Adrenal gland (tissue), 9 donors: ENCODE measurements at regions not wholly inside any gene's neighbourhood (a gene's known extent, or its start where the extent isn't known, plus 50 kb on each side); places are given as distances from the start of the nearest gene placed in this dataset.
"Not testable (repeated sequence)": the region's sequence is repeated elsewhere in the genome, so short reads cannot be mapped to it uniquely, and the experiment has no call there.

ENCODE experiments used
- DNase-seq, 7 donors: peaks; one replicate each; pipeline ENCODE4 v3.0.0-alpha.2; 2019 to 2020
- H3K27ac ChIP-seq, 5 donors: fragments of 200-600 bp; sonication (generic) in 4 of 5; 1 replicate in 3 of 5; 2 replicates in 2 of 5; pipeline versions ENCODE4 v1.5.1 to v1.8.0; 2016 to 2020; ENCODE audit warnings: mild to moderate bottlenecking in 1 of 5
- H3K27me3 ChIP-seq: fragments of 200-600 bp; 2 replicates; pipeline ENCODE4 v1.8.0; 2021
- H3K36me3 ChIP-seq, 2 donors: fragments of 200-600 bp; replicated peaks in 1 of 2; 1 replicate in 1 of 2; 2 replicates in 1 of 2; pipeline versions ENCODE4 v1.5.1 to v1.8.0; 2018 to 2022
- H3K4me1 ChIP-seq, 2 donors: fragments of 200-600 bp; replicated peaks in 1 of 2; 1 replicate in 1 of 2; 2 replicates in 1 of 2; pipeline versions ENCODE4 v1.5.1 to v1.8.0; 2018 to 2021
- H3K4me3 ChIP-seq, 4 donors: fragments of 200-600 bp; sonication (generic) in 3 of 4; one replicate each; pipeline ENCODE4 v1.5.1; 2016 to 2018
- H3K9me3 ChIP-seq, 3 donors: fragments of 200-600 bp; sonication (generic) in 1 of 3; replicated peaks in 1 of 3; 1 replicate in 2 of 3; 2 replicates in 1 of 3; pipeline versions ENCODE4 v1.5.1 to v1.8.0; 2016 to 2021
- CTCF ChIP-seq, 6 experiments: fragments of 450-650 bp in 4 of 6; fragments of 200-600 bp in 2 of 6; sonication (generic) in 1 of 6; IDR thresholded peaks; 1 replicate in 5 of 6; 2 replicates in 1 of 6; pipeline versions ENCODE4 v1.5.1 to v1.8.0; 2016 to 2021; ENCODE audit warnings: antibody characterized with exemption in 6 of 6, mild to moderate bottlenecking in 2 of 6, moderate library complexity in 1 of 6
- POLR2A ChIP-seq, 2 donors: fragments of 450-650 bp; IDR thresholded peaks; one replicate each; pipeline ENCODE4 v1.6.1; 2017; ENCODE audit warnings: antibody characterized with exemption in 2 of 2, mild to moderate bottlenecking in 2 of 2, moderate library complexity in 1 of 2
- WGBS, 4 donors: extraction: QIAGEN DNeasy Blood & Tissue Kit in 2 of 4; methylation state at CpG; one replicate each; pipeline versions ENCODE4 v1.1.5 to v1.1.7; 2013 to 2017; 5-methylcytosine and 5-hydroxymethylcytosine counted together
- intact Hi-C, 2 donors: fragments of 100-400 bp; cut with DNase I; formaldehyde crosslinking; loops; one replicate each; pipeline versions ENCODE4 v1.14.1 to v1.15.0; 2022 to 2023
- donor health status: healthy with polysubstance abuse.
- donor health status: Bipolar disorder and iron deficiency.
- donor health status: DM: yes; HTN: yes; CAD: no.
- donor health status: DM: no; HTN: no; CAD: no.
- donor health status: DM: no; HTN: no; CAD: no.

GRCh38 chr7:42549866-42550485 is 313.0 kb upstream of the GLI3 start:
- H3K27me3 ChIP-seq = no peaks in the 10 kb centered on the region
- H3K36me3 ChIP-seq = no peaks in the 10 kb centered on the region
- intact Hi-C loops = no loop called here
- H3K4me3 ChIP-seq = no peak overlapping the region
- TF ChIP-seq POLR2A (IDR thresholded peaks at IDR 0.05) (no peak), CTCF (IDR thresholded peaks at IDR 0.05) (no peak)
- peaks cover 0 to 4% (median 0%) of the 10 kb centered on the region in 3 donors for H3K9me3 ChIP-seq
- DNase-seq = no peak
- H3K27ac ChIP-seq = no peak overlapping the region
- 67 to 85% (median 74%) methylated on average over 3 of the region's 3 CpGs for WGBS, 4 donors
- no peaks in the 10 kb centered on the region for H3K4me1 ChIP-seq

- no peaks in the 10 kb centered on the region for H3K27me3 ChIP-seq
These were observed 312.0 kb upstream of the GLI3 start for GRCh38 chr7:42548816-42549611.

GRCh38 chr7:42545049-42545724 is 308.2 kb upstream of the GLI3 start:
- Histone ChIP-seq H3K4me1 (no peaks in the 10 kb centered on the region), H3K4me3 (no peak overlapping the region), H3K9me3 (no peaks in the 10 kb centered on the region), H3K27ac (no peak overlapping the region), H3K27me3 (no peaks in the 10 kb centered on the region), H3K36me3 (no peaks in the 10 kb centered on the region)
- WGBS, 4 donors = 85 to 97% (median 88%) methylated on average over 1 of the region's 1 CpG
- no peak for DNase-seq
- intact Hi-C loops = no loop called here
- no peak for TF ChIP-seq CTCF (IDR thresholded peaks at IDR 0.05)
- no peak for TF ChIP-seq POLR2A (IDR thresholded peaks at IDR 0.05)

More at GRCh38 chr7:42548816-42549611, 312.0 kb upstream of the GLI3 start:
- no peak for DNase-seq
- Histone ChIP-seq H3K36me3 (no peaks in the 10 kb centered on the region), H3K9me3 (peaks cover 0 to 4% (median 0%) of the 10 kb centered on the region in 3 donors), H3K27ac (no peak overlapping the region), H3K4me3 (no peak overlapping the region), H3K4me1 (no peaks in the 10 kb centered on the region)
- WGBS, 4 donors = 75 to 81% (median 80%) methylated on average over 6 of the region's 6 CpGs
- no peak for TF ChIP-seq CTCF (IDR thresholded peaks at IDR 0.05)
- TF ChIP-seq POLR2A (IDR thresholded peaks at IDR 0.05) = no peak
- intact Hi-C loops = no loop called here

GRCh38 chr7:42543953-42544352 is 306.9 kb upstream of the GLI3 start:
- TF ChIP-seq CTCF (IDR thresholded peaks at IDR 0.05) (no peak), POLR2A (IDR thresholded peaks at IDR 0.05) (no peak)
- intact Hi-C loops = no loop called here
- Histone ChIP-seq H3K36me3 (no peaks in the 10 kb centered on the region), H3K4me1 (no peaks in the 10 kb centered on the region), H3K27ac (no peak overlapping the region), H3K4me3 (no peak overlapping the region), H3K27me3 (no peaks in the 10 kb centered on the region), H3K9me3 (no peaks in the 10 kb centered on the region)
- WGBS, 4 donors = 76 to 88% (median 82%) methylated on average over 4 of the region's 4 CpGs
- DNase-seq = no peak

GRCh38 chr7:42542446-42542845 is 305.4 kb upstream of the GLI3 start:
- H3K27me3 ChIP-seq, H3K27ac ChIP-seq, intact Hi-C loops, H3K4me3 ChIP-seq, H3K9me3 ChIP-seq, DNase-seq, H3K4me1 ChIP-seq, H3K36me3 ChIP-seq: not testable (repeated sequence)
- 56 to 100% (median 93%) methylated on average over 1 of the region's 1 CpG for WGBS, 4 donors
